Upper lobe of left lung (tissue), 4 donors: ENCODE measurements at regions not wholly inside any gene's neighbourhood (a gene's known extent, or its start where the extent isn't known, plus 50 kb on each side); places are given as distances from the start of the nearest gene placed in this dataset.

Source experiments
- CTCF ChIP-seq, 6 experiments: fragments of 450-650 bp in 4 of 6; fragments of 200-600 bp in 2 of 6; sonication (generic) in 2 of 6; IDR thresholded peaks; one replicate each; pipeline ENCODE4 v1.5.1; 2016 to 2019; ENCODE audit warnings: antibody characterized with exemption in 6 of 6
- POLR2A ChIP-seq, 4 donors: fragments of 450-650 bp; IDR thresholded peaks; one replicate each; pipeline ENCODE4 v1.5.1; 2016 to 2017; ENCODE audit warnings: antibody characterized with exemption in 4 of 4, mild to moderate bottlenecking in 2 of 4
- POLR2AphosphoS5 ChIP-seq, 2 donors: sonication (generic); formaldehyde crosslinking; IDR thresholded peaks; one replicate each; pipeline ENCODE4 v1.5.1; 2017; ENCODE audit warnings: antibody characterized with exemption in 2 of 2

GRCh38 chr2:16520891-16521290 is 144.7 kb downstream of the CYRIA start:
- TF ChIP-seq CTCF (IDR thresholded peaks at IDR 0.05) = no peak
- TF ChIP-seq POLR2AphosphoS5 (IDR thresholded peaks at IDR 0.05) = no peak
- TF ChIP-seq POLR2A (IDR thresholded peaks at IDR 0.05) = no peak
